GM18907 (cell line): ENCODE measurements at regions not wholly inside any gene's neighbourhood (a gene's known extent, or its start where the extent isn't known, plus 50 kb on each side); places are given as distances from the start of the nearest gene placed in this dataset.

ENCODE experiments used
- ATAC-seq: cut with Tn5 transposase; IDR thresholded peaks from one replicate; pipeline ENCODE4 v1.9.1; 2021; ENCODE audit warnings: mild to moderate bottlenecking, moderate library complexity; ENCODE audit not compliant: unreplicated experiment

GRCh38 chr18:77811503-77811902, 561.9 kb downstream of the GALR1 start:
- ATAC-seq: no peak

DNA sequence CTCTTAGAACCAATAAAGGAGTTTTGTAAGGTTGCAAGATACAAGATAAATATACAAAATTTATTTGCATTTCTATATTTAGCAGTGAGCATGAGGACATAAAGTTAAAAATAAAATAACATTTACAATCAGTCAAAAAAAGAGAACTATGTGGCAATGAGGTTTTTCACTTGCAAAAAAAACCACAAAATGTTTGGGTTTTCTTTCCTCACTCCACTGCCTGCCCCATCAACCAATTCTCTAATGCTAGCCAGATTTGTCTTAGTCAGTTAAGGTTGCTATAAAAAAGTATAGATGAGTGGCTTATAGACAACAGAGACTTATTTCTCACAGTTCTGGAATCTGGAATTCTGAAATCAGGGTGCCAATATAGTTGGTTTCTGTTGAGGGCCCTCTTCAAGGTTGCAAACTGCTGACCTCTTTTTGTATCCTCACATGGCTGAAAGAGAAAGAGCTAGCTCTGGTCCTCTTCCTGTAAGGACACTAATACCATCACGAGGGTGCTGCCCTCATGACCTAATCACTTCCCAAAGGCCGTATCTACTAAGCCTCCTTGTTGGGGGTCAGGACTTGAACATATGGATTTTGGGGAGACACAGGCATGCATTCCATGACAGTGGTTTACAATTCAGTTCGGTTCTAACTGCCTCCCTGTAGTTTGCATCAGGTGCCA, 566.2 kb downstream of the GALR1 start:
- no peak for ATAC-seq

DNA sequence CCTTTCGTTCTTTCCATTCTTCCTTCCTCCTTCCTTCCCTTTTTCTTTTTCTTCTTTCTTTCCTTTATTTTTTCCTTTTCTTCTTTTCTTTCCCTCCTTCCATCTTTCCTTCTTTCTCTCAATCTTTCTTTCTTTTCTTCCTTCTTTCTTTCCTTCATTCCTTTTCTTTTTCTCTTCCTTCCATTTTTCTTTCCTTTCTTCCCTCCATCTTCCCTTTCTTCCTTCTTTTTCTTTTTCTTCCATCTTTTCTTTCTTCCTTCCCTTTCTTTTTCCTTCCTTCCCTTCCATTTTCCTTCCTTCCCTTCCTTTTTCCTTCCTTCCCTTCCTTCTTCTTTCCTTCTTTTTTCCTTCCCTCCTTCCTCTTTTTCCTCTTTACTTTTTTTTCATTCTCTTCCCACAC, 568.7 kb downstream of the GALR1 start:
- no peak for ATAC-seq

GRCh38 chr18:77820472-77820871, 570.8 kb downstream of the GALR1 start:
- no peak for ATAC-seq

DNA sequence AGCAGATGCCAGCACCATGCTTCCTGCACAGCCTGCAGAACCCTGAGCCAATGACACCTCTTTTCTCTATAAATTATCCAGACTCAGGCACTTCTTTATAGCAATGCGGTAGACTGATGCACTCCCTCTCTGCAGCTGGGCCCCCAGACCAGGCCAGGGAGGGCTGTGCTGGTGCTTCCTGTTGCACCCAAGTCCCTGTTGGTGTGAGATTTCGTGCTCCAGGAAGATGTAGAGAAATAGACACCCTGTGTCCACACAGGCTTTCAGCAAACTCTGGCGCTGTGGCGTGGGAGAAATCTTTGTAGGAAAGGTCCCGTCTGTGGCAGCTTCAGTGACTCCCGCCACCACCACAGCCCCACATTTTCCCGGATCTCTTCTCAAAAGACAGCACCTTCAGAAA, 572.2 kb downstream of the GALR1 start:
- no peak for ATAC-seq

GRCh38 chr18:77822632-77823031, 573.0 kb downstream of the GALR1 start:
- ATAC-seq: no peak

- ATAC-seq: no peak
Observed at GRCh38 chr18:77833807-77834206, 584.2 kb downstream of the GALR1 start.

DNA sequence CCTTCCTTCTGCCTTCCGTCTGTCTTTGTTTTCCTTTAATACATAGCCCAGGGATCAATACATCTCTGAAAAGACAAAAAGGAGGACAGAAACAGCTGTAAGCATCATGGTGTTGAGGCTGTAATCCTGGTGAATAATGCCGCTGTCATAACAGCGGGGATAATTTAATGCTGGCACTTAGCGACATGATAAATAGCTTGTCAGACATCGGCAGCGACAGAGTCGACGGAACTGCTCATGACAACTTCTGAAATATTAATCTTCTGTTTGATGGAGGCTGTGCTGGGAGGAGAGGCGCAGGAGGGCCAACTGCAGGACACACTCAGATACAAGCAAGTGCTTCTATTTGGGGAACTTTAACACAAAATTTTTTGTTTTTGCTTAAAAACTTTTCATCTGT, 602.2 kb downstream of the GALR1 start:
- no peak for ATAC-seq

DNA sequence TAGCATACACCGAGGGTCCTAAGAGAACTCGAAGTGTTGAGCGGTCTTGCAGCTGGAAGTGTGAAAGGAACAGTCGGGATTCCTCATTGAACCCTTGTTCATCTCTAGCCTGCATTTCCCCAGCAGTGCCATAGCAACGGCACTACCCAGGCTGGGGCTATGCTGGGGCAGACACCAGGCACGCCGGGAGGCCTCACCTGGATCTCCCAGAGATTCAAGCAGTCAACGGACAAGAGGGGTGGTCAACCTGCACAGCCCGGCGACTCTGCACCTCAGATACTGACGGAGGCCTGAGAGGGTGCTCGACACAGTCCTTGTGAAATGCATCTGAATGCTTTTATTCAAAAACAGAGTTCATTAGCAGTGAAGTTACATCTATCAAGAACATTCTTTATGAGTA, 604.2 kb downstream of the GALR1 start:
- ATAC-seq: no peak

DNA sequence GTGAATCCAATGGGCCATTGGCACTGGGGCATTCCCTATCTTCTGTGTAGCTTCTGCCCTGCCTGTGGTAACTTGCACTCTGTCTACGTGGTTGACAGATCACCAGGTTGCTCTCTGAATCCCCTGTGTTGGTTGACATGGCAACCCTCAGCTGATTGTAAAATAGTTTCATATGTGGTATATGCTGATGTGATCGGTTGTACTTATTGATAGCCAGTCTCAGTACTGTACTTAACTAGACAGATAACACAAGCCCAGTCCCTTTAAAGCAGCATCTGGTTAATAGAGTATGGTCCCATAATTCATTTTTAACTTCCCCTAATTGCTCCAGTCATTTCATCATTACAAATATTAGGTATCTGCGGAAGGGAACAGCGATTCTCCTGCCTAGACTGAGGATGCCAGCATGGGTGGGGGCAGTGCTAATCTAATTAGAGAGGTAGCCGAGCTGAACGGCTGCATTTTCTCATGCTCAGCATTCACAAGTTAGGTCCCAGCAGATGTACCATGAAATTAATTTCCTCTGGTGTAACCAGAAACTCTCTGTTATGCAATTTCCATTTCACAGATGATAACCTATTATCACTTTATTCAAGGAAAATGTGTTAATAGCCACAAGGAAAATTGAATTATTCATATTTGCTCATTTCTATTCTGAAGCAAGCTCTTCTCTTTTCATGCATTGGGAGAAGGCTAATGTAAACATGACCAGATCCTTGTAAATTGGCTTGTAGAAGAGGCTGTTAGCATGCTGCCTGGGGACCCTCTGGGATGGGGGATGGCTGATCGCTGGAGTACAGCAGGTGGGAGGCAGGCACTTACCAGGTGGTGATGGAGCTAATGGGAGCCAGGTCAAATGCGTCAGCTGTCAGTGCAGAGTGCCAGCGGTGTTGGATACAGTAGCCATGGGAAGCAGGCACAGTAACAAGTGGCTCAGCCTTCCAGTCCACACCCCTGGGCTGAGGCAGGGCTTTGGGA, 608.3 kb downstream of the GALR1 start:
- ATAC-seq: no peak

GRCh38 chr18:77859634-77860033, 610.0 kb downstream of the GALR1 start:
- ATAC-seq: no peak

GRCh38 chr18:77862066-77862757, 612.6 kb downstream of the GALR1 start:
- ATAC-seq: no peak

DNA sequence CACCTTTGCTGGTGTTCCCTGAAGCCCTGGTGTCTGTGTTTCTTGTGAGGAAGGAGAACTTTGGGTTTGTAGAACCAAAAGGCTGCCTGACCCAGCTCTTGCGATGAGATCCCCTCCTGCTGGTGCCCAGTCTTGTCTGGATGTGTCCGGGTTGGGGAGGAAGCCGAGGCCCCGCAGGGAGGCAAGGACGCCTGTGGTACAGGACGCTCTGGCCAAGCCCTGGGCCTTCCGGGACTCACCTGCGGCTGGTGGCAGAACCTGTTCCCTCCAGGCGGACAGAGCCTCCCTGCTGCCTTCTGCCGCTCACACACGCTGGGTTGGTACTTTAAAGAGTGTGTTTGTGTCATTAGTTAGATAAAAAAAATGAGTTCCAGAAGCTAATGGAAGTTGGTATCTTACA, 616.2 kb downstream of the GALR1 start:
- ATAC-seq: no peak

DNA sequence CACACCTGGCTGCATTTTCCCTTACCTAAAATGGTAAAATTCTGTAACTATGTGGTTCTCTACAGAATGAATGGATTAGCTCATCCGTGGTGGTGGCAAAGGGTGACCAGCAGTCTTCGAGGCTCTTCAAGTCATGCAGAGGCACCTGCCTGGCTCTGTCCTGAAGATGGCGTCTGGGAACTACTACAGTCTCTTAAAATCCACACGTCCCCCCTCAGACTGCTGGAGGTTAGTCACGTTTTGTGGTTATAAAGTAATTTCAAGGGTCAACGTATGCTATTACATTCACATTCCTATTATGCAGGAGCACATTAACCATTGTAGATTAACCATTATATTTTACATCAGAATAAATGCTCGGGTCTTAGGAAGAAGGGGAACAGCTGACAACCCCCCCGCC, 616.7 kb downstream of the GALR1 start:
- no peak for ATAC-seq

GRCh38 chr18:77870199-77870598, 620.6 kb downstream of the GALR1 start:
- no peak for ATAC-seq

DNA sequence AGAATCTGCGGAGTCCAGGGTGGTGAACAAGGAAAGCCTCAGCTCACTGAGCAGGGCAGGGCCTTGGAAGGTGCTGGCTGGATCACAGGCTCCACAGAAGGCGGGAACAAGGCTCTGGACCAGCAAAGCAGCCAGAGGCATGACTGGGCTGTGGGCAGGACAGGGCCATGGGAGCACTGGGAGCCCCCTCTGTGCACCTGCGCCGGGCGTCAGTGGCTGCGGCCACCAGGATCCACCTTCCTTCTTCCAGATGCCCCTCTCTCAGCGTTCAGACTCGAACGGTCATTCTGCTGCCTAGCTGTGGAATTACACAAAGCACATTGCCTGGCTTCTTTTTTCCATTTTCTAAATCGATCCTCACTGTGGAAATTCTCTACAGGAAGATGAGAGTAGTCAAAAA, 621.2 kb downstream of the GALR1 start:
- ATAC-seq: no peak

DNA sequence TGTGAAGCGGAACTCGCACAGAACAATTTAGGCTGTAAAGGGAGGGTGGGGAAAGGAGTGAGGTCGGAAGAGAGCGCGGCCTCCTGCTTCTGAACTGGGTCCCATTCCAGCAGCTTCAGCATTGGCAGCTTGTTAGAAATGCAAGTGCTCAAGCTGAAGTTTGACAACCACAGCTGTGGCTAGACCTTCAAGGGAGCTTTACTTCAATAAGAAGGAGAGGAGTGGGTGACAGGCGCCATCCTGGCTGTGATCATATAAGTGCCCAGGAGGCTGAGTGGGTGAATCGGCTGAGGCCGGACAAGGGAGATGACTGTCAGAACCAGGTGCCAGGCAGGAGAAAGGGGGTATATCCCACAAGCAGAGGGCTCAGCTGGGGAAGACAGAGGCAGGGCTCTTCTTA, 622.5 kb downstream of the GALR1 start:
- ATAC-seq: no peak

DNA sequence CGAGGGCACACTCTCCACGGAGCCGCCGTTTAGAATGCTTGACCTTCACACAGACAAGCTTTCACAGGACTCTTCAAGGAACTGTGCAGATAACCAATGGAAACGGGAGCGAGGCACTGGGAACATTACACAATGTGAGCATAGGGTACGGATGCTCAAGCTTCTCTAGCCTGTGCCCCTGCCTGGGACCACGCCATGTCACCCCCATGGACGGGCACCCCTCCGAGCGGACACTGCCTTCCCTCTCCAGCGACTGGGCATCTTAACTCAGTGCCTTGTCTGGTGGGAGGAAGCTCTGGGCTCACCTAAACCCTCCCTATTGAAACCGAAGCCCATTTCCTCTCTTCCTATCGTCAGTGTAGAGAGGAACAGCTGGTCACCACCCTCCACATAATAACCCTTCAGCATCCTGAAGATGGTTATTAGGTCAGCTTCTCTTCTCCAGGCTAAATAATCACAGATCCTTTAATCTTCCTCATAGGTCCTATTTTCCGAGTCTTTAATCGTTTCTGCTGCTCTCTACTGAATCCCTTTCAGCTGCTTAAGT, 626.7 kb downstream of the GALR1 start:
- ATAC-seq: no peak

GRCh38 chr18:77879829-77880228, 630.2 kb downstream of the GALR1 start:
- ATAC-seq: no peak

DNA sequence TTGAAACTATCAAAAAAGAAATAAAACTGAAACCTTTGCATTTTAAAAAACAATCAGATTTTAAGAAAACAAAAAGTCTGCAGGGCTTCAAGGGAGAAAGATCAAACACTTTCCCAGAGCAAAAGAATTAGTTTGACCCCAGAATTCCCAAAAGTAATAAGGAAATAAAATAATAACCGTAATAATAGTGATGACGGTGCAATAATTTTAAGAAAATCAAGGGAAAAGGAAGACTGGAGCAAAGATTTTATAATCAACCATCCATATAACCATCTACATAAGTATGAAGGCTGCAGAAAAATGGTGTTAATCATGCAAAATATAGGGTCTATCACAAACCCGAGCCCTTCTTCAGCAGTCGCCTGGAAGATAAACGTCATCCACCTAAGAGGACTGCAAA, 634.8 kb downstream of the GALR1 start:
- ATAC-seq: no peak

- no peak for ATAC-seq
Observed at GRCh38 chr18:77894060-77894459, 644.4 kb downstream of the GALR1 start.
